D721Med (cell line): ENCODE measurements at regions not wholly inside any gene's neighbourhood (a gene's known extent, or its start where the extent isn't known, plus 50 kb on each side); places are given as distances from the start of the nearest gene placed in this dataset.

Experiments used
- DNase-seq: peaks from one replicate; pipeline ENCODE4 v3.0.0; 2011; ENCODE audit warnings: low spot score; ENCODE audit not compliant: insufficient read length
- FAIRE-seq: peaks from 2 replicates; lab custom pipeline; 2011; peaks lifted over from hg19 to GRCh38; lab: Jason Lieb, UNC
- CTCF ChIP-seq: IDR thresholded peaks from 2 replicates; pipeline ENCODE4 v1.5.1; 2012; ENCODE audit warnings: mild to moderate bottlenecking, control low read depth; ENCODE audit not compliant: insufficient read depth; ENCODE audit errors: missing control alignments

DNA sequence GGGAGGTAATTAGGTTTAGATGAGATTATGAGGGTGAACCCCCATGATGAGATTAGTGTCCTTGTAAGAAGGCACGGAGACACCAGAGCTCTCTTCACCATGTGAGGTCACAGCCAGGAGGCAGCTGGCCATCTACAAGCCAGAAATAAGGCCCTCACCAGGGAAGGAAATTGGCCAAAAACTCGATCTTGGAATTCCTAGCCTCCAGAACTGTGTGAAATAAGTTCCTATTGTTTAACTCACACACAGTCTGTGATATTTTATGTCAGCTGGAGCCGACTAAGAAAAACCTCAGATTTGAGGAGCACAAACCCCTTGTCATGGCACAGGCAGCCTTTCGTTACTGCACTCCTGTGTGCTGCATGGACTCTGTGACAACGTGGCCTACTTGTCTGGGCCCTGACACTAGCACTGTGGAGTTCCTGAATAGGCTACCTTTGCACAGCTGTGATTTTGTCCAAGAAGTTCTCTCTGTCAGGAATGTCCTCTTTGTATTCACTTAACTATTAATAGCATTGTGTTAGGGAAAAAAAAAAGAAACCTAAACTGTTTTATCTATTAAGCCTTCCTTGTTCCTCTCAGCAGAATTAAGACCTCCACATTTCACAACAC lies 319.8 kb downstream of the TDRD15 start:
- no peak for DNase-seq
- TF ChIP-seq CTCF, result no peak
- FAIRE-seq, result no peak

GRCh38 chr2:21449881-21450280 lies 326.1 kb downstream of the TDRD15 start:
- FAIRE-seq (no peak), DNase-seq (no peak)
- TF ChIP-seq CTCF, result no peak

DNA sequence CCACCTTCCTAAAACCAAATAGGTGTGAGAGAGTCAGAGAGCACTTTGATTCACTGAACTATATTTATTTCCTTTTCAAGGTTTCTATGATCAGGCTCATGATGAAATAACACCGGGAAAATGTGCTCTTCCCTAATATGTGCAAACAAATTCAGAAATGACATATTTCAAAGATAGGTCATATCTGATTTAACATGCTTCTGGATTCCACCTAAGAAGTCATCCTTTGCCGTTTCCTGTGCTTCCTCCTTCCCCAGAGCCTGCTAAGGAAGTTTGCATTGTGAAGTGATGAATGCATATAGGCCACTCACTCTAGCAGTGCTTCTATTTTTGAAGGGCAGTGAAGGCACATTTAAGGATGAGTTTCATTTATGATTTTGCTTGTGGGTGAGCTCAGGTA lies 327.6 kb downstream of the TDRD15 start:
- TF ChIP-seq CTCF, result no peak
- FAIRE-seq, result no peak
- DNase-seq, result no peak

DNA sequence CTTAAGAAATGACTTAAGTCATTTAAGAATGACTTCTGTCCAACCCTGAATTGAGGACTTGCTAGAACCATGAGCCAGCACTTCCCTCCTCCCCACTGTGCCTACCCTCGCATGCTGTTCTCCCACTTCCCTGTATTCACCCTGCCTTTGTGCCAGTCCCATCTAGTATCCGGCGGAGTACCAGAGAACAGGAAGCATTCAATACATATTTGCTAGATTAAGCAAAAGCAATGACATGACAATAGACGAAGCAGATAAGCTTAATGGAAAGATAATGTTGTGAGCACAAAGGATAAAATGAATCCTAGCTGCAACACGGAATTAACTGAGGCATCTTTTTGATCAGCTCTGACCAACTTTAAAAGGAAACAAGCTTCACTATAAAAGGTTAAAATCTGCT lies 328.5 kb downstream of the TDRD15 start:
- FAIRE-seq (no peak), DNase-seq (no peak)
- TF ChIP-seq CTCF, result no peak

DNA sequence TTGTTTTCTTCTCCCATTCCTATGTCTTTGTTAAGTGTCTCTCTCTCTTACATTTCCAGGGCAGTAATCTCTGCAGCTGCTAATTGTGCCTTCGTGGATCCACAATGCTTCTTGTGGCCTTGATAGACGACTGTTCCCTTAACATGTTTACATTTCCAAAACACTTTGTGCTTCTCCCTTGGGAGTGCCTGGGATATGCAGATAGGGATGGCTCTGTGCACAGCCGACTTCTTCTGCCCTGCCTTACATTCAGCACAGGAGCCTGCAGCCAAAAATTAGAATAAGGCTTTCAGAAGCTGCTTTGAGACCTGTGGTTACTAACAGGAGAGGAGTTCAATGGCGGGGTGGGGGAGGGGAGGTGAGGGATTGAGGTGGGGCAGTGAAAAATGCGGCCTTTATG lies 328.9 kb downstream of the TDRD15 start:
- DNase-seq (no peak), FAIRE-seq (no peak)
- TF ChIP-seq CTCF, result no peak

DNA sequence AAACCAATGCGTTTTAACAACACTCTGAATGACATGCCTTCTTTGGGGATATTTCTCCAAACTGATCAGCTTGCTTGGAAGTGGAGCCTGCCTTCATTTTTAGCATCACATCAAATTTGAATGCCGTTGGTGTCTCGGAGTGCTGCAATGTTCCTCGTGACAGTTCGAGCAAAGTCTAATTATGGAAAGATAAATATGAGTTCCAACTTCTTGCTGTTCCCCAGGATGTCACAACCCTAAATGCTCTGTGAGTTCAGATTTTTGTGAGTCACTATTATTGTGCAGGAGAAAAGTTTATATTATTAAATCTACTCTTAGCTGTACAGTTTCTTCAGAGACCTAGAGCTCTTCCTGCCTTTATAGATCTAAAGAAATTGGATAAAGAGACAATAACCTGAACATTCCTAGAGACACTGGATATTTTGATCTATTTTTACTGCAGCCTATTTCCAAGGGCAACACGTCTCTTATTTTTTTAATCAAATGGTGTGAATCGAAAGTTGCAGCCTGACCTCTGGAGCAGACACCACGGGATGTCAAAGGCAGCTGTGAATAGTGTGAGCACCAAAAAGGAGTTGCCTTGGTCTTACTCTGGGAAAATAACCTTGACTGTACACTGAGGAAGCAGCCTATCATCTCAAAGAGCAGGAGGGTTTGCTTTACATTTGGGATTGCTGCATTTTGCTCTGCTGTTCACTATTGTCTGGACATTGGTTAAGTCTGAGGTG lies 330.1 kb downstream of the TDRD15 start:
- no peak for TF ChIP-seq CTCF
- no peak for DNase-seq
- FAIRE-seq, result no peak

DNA sequence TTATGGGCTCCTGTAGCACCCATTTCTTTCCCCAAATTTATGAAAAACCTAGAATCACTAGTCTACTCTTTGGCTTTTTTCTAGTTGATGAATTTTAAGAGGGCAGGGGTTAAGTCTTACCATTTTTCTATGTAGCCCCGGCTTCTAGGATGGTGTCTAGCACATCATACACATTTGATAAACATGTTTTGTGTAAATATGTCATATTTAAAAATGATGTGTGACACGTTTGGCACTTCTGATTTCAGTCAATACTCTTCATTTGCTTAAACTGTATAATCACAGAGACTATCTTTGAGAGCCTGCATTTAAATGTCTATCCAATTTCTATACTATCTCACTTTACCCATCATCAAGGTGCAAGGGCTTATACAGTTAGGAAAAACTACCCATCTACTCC lies 331.1 kb downstream of the TDRD15 start:
- no peak for DNase-seq
- FAIRE-seq, result no peak
- no peak for TF ChIP-seq CTCF
